ENCODE measurements at regions not wholly inside any gene's neighbourhood (a gene's known extent, or its start where the extent isn't known, plus 50 kb on each side); places are given as distances from the start of the nearest gene placed in this dataset.
"Not testable (repeated sequence)": the region's sequence is repeated elsewhere in the genome, so short reads cannot be mapped to it uniquely, and the experiment has no call there.

DNA sequence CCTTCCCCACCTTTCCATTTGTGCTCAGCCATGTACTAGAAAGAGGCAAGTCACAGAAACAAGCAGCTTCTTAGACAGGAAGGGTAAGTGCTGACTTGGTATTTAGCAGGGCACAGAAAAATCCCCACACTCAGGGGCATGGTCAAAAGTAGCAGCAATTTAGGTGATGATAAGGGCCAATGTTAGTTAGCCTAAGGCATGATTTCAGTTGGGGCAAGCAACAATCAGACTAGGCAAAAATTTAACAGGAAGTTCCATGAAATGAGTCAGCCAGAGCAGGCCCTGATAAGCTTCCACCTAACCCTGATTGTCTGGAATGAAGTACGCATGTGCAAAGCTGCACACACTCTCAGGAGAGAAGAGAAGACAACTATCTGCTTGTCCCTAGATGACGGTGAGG, 423.4 kb upstream of the UBE2E2 start:
- Mint-ChIP-seq H3K9me3 (peaks cover 44% of the 10 kb centered on the region), H3K4me1 (ENCODE audit: low read depth) (no peaks in the 10 kb centered on the region), H3K4me3 (no peak overlapping the region), H3K27me3 (no peaks in the 10 kb centered on the region), H3K27ac (no peak overlapping the region), H3K36me3 (ENCODE audit: low read depth) (no peaks in the 10 kb centered on the region)
- intact Hi-C loops (cut with micrococcal nuclease) = no loop called here

DNA sequence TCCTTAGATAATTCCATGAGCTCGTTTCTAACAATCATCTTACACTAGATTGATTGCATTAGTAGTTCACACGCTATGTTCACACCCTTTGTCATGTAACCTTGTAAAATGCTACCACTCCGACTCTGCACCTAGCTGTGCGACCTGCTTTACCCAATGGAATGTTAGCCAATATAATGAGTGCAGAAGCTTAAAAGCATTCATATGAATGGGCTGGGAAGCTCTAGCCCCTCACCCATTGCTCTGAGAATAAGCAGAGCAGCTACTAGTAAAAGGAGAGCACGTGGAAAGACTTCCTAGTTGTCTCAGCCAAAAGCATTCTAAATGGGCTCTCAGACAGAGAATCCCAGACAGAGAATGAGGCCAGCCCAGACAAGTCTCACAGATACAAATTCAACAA, 410.6 kb upstream of the UBE2E2 start:
- intact Hi-C loops (cut with micrococcal nuclease) = no loop called here
- Mint-ChIP-seq H3K4me3 (no peak overlapping the region), H3K9me3 (peaks cover 8% of the 10 kb centered on the region), H3K4me1 (ENCODE audit: low read depth) (no peaks in the 10 kb centered on the region), H3K36me3 (ENCODE audit: low read depth) (no peaks in the 10 kb centered on the region), H3K27me3 (no peaks in the 10 kb centered on the region), H3K27ac (no peak overlapping the region)

DNA sequence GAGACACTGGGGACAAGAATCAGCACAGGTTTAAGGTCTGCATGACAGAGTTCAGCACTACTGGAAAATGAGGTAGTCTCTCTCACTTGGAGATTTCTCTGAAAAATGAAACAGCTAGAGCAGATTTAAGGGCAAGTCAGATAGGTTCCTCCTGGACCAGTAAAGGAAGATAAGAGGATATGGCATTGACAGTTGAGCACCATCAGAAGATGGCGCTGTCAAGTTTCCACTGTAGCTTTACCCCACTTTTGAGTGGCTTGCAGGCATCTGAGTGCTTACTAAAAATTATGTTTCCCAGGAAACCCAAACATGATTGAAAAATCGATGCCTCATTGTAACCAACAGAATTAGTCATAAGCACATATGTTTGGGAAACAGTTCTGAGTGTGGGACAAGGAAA, 407.2 kb upstream of the UBE2E2 start:
- Mint-ChIP-seq H3K4me1 (ENCODE audit: low read depth) (no peaks in the 10 kb centered on the region), H3K27me3 (no peaks in the 10 kb centered on the region), H3K36me3 (ENCODE audit: low read depth) (no peaks in the 10 kb centered on the region), H3K9me3 (peaks cover 8% of the 10 kb centered on the region), H3K4me3 (no peak overlapping the region), H3K27ac (no peak overlapping the region)
- intact Hi-C loops (cut with micrococcal nuclease) = no loop called here

DNA sequence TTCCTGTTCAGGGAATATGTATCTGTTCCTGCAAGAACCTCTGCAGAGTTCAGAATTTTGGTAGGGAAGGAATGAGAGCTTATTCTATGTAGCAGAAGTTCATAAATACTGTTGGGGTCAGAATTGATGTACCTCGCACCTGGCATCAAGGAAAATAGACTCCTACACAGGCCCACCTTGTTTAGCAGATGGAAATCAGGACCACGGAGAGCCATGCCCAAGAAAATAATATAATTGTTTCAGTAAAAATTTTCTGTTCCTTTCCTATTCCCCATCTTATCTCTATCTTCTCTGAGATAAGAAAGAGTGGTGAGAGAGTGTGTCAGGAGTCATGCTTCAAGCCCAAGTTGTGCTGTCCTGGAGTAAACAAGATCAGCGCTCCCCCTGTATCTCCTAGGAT, 404.7 kb upstream of the UBE2E2 start:
- Mint-ChIP-seq H3K9me3 (peaks cover 9% of the 10 kb centered on the region), H3K27ac (no peak overlapping the region)
- intact Hi-C loops (cut with micrococcal nuclease) = no loop called here

DNA sequence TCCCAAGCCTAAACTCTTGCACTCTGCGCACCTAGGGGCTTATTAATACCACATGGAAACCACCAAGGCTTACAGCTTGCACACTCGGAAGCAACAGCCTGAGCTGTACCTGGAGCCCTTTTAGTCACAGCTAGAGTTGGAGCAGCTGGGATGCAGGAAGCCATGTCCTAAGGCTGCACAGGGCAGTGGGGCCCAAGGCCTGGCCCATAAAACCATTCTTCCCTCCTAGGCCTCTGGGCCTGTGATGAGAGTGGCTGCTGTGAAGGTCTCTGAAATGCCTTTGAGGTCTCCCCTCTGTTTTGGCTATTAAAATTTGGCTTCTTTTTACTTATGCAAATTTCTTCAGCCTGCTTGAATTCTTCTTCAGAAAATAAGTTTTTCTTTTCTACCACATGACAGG, 383.9 kb upstream of the UBE2E2 start:
- peaks cover 10% of the 10 kb centered on the region for H3K9me3 Mint-ChIP-seq
- no peak overlapping the region for H3K4me3 Mint-ChIP-seq
- H3K27me3 Mint-ChIP-seq = no peaks in the 10 kb centered on the region
- no peaks in the 10 kb centered on the region for H3K4me1 Mint-ChIP-seq (ENCODE audit: low read depth)
- H3K36me3 Mint-ChIP-seq (ENCODE audit: low read depth) = no peaks in the 10 kb centered on the region
- intact Hi-C loops (cut with micrococcal nuclease) = no loop called here
- H3K27ac Mint-ChIP-seq = no peak overlapping the region

More for the DNA sequence above, 404.7 kb upstream of the UBE2E2 start:
- Mint-ChIP-seq H3K36me3 (ENCODE audit: low read depth) (no peaks in the 10 kb centered on the region), H3K4me1 (ENCODE audit: low read depth) (no peaks in the 10 kb centered on the region), H3K27me3 (no peaks in the 10 kb centered on the region), H3K4me3 (no peak overlapping the region)

DNA sequence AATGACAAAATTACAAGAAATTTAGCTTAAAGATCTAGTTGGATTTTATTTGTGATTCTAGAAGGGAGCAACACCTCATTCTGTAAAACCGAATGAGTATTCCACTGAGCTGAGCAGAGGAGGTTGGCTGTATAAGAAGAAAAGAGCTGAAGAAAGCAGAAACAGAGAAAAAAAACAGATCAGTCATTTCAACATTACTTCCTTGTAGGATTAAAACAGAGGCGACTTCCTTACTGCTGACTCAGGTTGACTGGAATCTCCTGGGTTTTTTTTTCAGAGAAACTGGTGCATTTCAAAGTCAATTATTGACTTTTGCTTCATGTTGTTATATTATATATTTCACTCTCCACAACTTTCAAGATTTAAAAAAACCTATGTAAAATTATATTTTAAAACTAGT, 368.1 kb upstream of the UBE2E2 start:
- Mint-ChIP-seq H3K9me3 (no peaks in the 10 kb centered on the region), H3K27me3 (no peaks in the 10 kb centered on the region), H3K4me3 (no peak overlapping the region), H3K36me3 (ENCODE audit: low read depth) (no peaks in the 10 kb centered on the region), H3K27ac (no peak overlapping the region), H3K4me1 (ENCODE audit: low read depth) (peaks cover 10% of the 10 kb centered on the region)
- intact Hi-C loops (cut with micrococcal nuclease) = no loop called here

DNA sequence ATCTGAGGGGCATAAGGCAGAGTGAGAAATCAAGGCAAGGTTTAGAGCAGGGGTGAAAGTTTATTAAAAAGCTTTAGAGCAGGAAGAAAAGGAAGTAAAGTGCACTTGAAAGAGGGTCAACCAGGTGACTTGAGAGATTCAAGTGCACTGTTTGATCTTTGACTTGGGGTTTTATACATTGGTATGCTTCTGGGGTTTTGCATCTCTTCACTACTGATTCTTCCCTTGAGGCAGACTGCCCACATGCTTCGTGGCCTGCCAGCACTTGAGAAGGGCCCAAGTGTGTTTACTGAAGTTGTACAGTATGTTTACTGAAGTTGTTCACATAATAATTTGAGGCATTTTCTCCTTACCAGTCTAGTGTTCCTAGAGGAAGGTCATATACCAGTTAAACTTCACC, 367.0 kb upstream of the UBE2E2 start:
- H3K27ac Mint-ChIP-seq = peak overlapping the region; percentile 19
- H3K4me3 Mint-ChIP-seq = no peak overlapping the region
- no peaks in the 10 kb centered on the region for H3K9me3 Mint-ChIP-seq
- H3K36me3 Mint-ChIP-seq (ENCODE audit: low read depth) = no peaks in the 10 kb centered on the region
- H3K27me3 Mint-ChIP-seq = no peaks in the 10 kb centered on the region
- intact Hi-C loops (cut with micrococcal nuclease) = no loop called here
- H3K4me1 Mint-ChIP-seq (ENCODE audit: low read depth) = peaks cover 10% of the 10 kb centered on the region

DNA sequence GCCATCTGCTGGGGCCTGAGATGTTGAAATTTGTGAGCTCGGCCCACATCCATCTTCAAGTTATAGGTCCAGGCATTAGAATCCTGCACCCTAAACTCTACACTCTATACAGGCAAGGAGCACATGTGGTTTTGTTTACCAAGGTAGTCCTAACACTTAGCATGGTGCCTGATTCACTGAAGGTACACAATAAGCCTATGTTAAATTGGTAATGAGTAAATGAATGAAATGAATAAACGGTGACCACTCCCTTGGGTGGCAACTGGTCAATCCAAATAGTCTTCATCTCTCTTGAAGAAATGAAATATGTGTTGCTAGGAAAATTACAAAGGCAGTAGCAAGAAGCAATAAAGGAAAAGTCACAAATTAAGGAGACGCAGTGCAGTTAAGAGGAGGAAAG, 359.3 kb upstream of the UBE2E2 start:
- no peaks in the 10 kb centered on the region for H3K9me3 Mint-ChIP-seq
- no peak overlapping the region for H3K27ac Mint-ChIP-seq
- H3K4me3 Mint-ChIP-seq = no peak overlapping the region
- H3K36me3 Mint-ChIP-seq (ENCODE audit: low read depth) = no peaks in the 10 kb centered on the region
- intact Hi-C loops (cut with micrococcal nuclease) = no loop called here
- no peaks in the 10 kb centered on the region for H3K27me3 Mint-ChIP-seq
- H3K4me1 Mint-ChIP-seq (ENCODE audit: low read depth) = no peaks in the 10 kb centered on the region

DNA sequence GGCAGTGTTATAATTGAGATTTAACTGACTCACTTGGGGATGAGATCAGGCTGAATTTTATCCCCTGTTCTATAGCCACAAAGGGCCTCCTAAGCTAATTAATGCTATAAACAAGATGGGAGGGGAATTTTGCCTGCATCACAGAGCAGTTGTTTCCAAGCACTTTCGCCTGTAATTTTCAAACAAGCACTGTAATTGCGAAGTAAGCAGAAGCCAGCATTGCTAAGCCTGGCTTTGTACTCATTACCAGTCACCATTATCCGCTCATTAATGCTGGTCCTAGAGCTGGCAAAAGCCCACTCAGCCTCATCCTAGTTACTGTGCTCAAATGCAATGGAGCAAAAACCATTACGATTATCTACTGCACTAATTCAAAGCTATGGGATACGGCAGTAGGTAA, 356.6 kb upstream of the UBE2E2 start:
- intact Hi-C loops (cut with micrococcal nuclease) = no loop called here
- Mint-ChIP-seq H3K4me1 (ENCODE audit: low read depth) (no peaks in the 10 kb centered on the region), H3K9me3 (no peaks in the 10 kb centered on the region)

DNA sequence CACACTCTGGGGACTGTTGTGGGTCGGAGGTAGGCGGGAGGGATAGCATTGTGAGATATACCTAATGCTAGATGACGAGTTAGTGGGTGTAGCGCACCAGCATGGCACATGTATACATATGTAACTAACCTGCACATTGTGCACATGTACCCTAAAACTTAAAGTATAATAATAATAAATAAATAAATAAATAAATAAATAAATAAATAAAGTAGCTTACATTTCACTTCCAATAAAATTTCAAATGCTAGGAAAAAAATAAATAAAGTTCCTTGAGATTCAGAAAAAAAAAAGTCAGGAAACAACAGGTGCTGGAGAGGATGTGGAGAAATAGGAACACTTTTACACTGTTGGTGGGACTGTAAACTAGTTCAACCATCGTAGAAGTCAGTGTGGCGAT, 353.5 kb upstream of the UBE2E2 start:
- H3K9me3 Mint-ChIP-seq; H3K27ac Mint-ChIP-seq; H3K36me3 Mint-ChIP-seq (ENCODE audit: low read depth); intact Hi-C loops (cut with micrococcal nuclease); H3K27me3 Mint-ChIP-seq; H3K4me1 Mint-ChIP-seq (ENCODE audit: low read depth); H3K4me3 Mint-ChIP-seq: not testable (repeated sequence)

More for the DNA sequence above, 356.6 kb upstream of the UBE2E2 start:
- Mint-ChIP-seq H3K36me3 (ENCODE audit: low read depth) (no peaks in the 10 kb centered on the region), H3K27me3 (no peaks in the 10 kb centered on the region), H3K27ac (no peak overlapping the region), H3K4me3 (no peak overlapping the region)

DNA sequence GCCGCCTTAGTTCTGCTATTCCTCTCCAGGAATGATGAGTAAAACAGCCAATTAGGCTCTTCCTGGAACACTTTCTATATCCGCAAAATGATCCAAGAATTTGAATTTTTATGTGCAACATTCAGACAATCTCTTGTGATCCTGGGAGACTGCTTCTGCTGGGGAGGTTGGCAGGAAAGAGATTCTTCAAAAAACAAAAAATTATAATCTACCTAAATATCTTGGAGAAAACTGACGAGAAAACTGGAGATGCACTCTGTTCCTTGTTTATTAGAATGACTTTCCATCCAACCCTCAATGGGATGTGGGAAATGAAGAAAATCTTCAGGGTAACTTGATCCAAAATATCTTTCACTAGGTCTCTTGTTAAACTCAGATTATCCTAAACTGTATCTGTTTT, 346.3 kb upstream of the UBE2E2 start:
- Mint-ChIP-seq H3K27ac (no peak overlapping the region), H3K4me1 (ENCODE audit: low read depth) (no peaks in the 10 kb centered on the region), H3K36me3 (ENCODE audit: low read depth) (no peaks in the 10 kb centered on the region), H3K27me3 (no peaks in the 10 kb centered on the region), H3K9me3 (peaks cover 12% of the 10 kb centered on the region), H3K4me3 (no peak overlapping the region)
- intact Hi-C loops (cut with micrococcal nuclease) = no loop called here

DNA sequence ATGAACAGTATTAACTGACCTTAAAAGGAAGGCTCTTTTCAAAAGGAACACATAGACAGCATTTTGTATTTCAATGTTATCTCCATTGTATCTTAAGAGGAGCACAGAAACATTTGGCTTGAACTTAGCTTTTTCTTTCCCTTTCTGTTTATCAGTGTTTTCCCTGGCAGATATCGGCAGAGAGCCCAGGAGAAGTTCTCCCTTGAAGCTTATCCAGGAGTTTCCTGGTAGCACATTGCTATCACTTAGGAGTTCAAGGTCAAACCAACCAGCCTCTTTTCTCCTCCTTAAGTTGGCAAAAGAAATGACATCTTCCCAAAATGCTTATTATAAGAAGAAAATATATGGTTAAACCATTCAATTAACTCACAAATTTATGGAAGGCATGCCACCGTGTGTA, 344.6 kb upstream of the UBE2E2 start:
- H3K9me3 Mint-ChIP-seq = peaks cover 12% of the 10 kb centered on the region
- intact Hi-C loops (cut with micrococcal nuclease) = no loop called here
- no peaks in the 10 kb centered on the region for H3K27me3 Mint-ChIP-seq
- H3K4me1 Mint-ChIP-seq (ENCODE audit: low read depth) = no peaks in the 10 kb centered on the region
- no peak overlapping the region for H3K27ac Mint-ChIP-seq
- H3K36me3 Mint-ChIP-seq (ENCODE audit: low read depth) = no peaks in the 10 kb centered on the region
- no peak overlapping the region for H3K4me3 Mint-ChIP-seq

DNA sequence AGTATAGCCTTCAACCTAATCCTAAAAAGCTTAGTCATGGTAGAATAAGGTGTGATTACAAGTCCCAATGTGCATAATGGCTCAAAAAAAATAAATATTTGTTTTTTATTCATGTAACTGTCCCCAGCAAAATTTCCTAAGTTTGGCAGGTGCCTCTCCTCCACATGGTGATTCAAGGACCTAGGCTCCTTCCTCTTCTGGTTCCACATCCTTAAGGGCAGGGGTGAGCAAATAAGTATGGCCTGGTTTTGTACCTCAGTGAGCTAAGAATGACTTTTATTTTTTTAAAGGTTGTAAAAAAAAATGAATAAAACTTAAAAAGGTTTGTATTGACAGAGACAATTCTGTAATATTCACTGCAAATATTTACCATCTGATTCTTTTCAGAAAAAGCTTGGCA, 343.5 kb upstream of the UBE2E2 start:
- H3K4me3 Mint-ChIP-seq = no peak overlapping the region
- H3K36me3 Mint-ChIP-seq (ENCODE audit: low read depth) = no peaks in the 10 kb centered on the region
- H3K27me3 Mint-ChIP-seq = no peaks in the 10 kb centered on the region
- no peaks in the 10 kb centered on the region for H3K4me1 Mint-ChIP-seq (ENCODE audit: low read depth)
- H3K9me3 Mint-ChIP-seq = peaks cover 12% of the 10 kb centered on the region
- intact Hi-C loops (cut with micrococcal nuclease) = no loop called here
- H3K27ac Mint-ChIP-seq = no peak overlapping the region

DNA sequence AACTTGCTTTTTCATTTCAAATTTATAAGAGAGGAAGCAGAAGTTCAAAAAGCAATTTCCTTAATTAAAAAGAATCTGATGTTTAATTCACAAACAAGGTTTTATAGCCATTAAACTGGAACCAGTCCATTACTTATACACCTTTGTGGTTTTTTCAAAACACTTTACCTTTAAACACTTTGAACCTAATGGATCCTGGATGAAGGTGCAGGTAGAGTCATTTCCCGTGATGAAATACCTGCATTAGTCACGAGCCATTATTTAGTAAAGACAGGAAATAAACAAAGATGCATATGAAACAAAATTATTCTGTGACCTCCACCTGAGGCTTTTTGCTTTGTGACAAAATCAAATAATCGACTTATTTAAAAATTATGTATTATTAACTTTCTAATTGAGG, 341.7 kb upstream of the UBE2E2 start:
- no peak overlapping the region for H3K4me3 Mint-ChIP-seq
- intact Hi-C loops (cut with micrococcal nuclease) = no loop called here
- no peaks in the 10 kb centered on the region for H3K4me1 Mint-ChIP-seq (ENCODE audit: low read depth)
- H3K9me3 Mint-ChIP-seq = peaks cover 6% of the 10 kb centered on the region
- H3K36me3 Mint-ChIP-seq (ENCODE audit: low read depth) = no peaks in the 10 kb centered on the region
- H3K27ac Mint-ChIP-seq = no peak overlapping the region
- no peaks in the 10 kb centered on the region for H3K27me3 Mint-ChIP-seq

DNA sequence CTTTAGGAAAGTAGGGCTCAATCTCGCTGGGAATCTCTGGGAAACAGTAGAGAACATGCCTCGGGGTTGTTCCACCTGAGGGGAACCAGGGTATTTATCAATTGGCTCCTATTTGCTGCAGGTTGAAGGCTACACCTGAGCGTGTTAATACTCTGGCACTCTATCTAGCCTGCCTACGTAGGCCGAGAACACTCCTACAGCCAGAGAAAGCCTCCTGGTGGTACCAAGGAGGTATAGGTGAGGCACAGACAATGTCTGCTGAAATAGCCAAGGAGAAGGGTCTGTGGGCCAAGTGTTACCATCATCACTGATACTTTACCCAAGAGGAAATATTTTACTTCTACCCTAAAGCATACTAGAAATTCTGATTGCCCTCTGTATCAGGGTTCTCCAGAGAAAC, 341.0 kb upstream of the UBE2E2 start:
- intact Hi-C loops (cut with micrococcal nuclease) = no loop called here
- Mint-ChIP-seq H3K36me3 (ENCODE audit: low read depth) (no peaks in the 10 kb centered on the region), H3K27ac (no peak overlapping the region), H3K9me3 (no peaks in the 10 kb centered on the region), H3K4me3 (no peak overlapping the region), H3K27me3 (no peaks in the 10 kb centered on the region), H3K4me1 (ENCODE audit: low read depth) (no peaks in the 10 kb centered on the region)

DNA sequence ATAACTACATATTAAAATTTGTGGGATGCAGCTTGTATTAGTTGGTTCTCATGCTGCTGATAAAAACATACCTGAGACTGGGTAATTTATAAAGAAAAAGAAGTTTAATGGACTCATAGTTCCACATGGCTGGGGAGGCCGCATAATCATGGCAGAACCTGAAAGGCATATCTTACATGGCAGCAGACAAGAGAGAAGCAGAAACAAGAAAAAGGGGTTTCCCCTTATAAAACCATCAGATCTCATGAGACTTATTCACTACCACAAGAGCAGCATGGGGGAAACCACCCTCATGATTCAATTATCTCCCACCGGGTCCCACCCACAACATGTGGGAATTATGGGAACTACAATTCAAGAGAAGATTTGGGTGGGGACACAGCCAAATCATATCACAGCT, 320.3 kb upstream of the UBE2E2 start:
- H3K4me3 Mint-ChIP-seq; H3K36me3 Mint-ChIP-seq (ENCODE audit: low read depth); H3K4me1 Mint-ChIP-seq (ENCODE audit: low read depth); H3K27me3 Mint-ChIP-seq; H3K27ac Mint-ChIP-seq; intact Hi-C loops (cut with micrococcal nuclease): not testable (repeated sequence)
- peaks cover 14% of the 10 kb centered on the region for H3K9me3 Mint-ChIP-seq
